Tibial nerve (tissue), 4 donors: ENCODE measurements at regions not wholly inside any gene's neighbourhood (a gene's known extent, or its start where the extent isn't known, plus 50 kb on each side); places are given as distances from the start of the nearest gene placed in this dataset. TPM values are rescaled to one million over a fixed set of nuclear protein-coding genes. Genes with fewer than 3 reads are reported as not detected.

ENCODE experiments used
- DNase-seq, 2 donors: peaks; one replicate each; pipeline ENCODE4 v3.0.0-alpha.2; 2019; ENCODE audit warnings: low spot score in 2 of 2
- H3K27ac ChIP-seq, 4 donors: fragments of 200-600 bp; sonication (generic) in 3 of 4; one replicate each; pipeline ENCODE4 v1.5.1; 2017 to 2019; ENCODE audit warnings: mild to moderate bottlenecking in 1 of 4
- H3K27me3 ChIP-seq, 2 donors: fragments of 200-600 bp; sonication (generic) in 1 of 2; one replicate each; pipeline versions ENCODE4 v1.5.1 to v1.6.0; 2017 to 2019
- H3K36me3 ChIP-seq, 3 donors: fragments of 200-600 bp; sonication (generic); one replicate each; pipeline ENCODE4 v1.5.1; 2018 to 2019
- H3K4me1 ChIP-seq, 4 donors: fragments of 200-600 bp; sonication (generic) in 3 of 4; one replicate each; pipeline ENCODE4 v1.5.1; 2017 to 2019
- H3K4me3 ChIP-seq, 4 donors: fragments of 200-600 bp; sonication (generic) in 3 of 4; one replicate each; pipeline ENCODE4 v1.5.1; 2017 to 2019; ENCODE audit warnings: mild to moderate bottlenecking in 1 of 4, moderate library complexity in 1 of 4
- H3K9me3 ChIP-seq, 4 donors: fragments of 200-600 bp; sonication (generic) in 3 of 4; one replicate each; pipeline ENCODE4 v1.5.1; 2017 to 2019
- CTCF ChIP-seq, 5 experiments: fragments of 200-600 bp in 3 of 5; fragments of 450-650 bp in 2 of 5; sonication (generic) in 3 of 5; IDR thresholded peaks; one replicate each; pipeline ENCODE4 v1.5.1; 2016 to 2019; ENCODE audit warnings: antibody characterized with exemption in 5 of 5, mild to moderate bottlenecking in 3 of 5, moderate library complexity in 2 of 5
- EP300 ChIP-seq, 2 donors: sonication (generic); formaldehyde crosslinking; IDR thresholded peaks; one replicate each; pipeline ENCODE4 v1.6.1; 2017; ENCODE audit warnings: antibody characterized with exemption in 2 of 2, mild to moderate bottlenecking in 1 of 2
- POLR2A ChIP-seq, 2 donors: fragments of 450-650 bp; IDR thresholded peaks; one replicate each; pipeline ENCODE4 v1.6.1; 2017; ENCODE audit warnings: antibody characterized with exemption in 2 of 2, mild to moderate bottlenecking in 2 of 2, moderate library complexity in 2 of 2
- WGBS, 2 donors: methylation state at CpG; one replicate each; pipeline ENCODE4 v1.1.5; 2018; 5-methylcytosine and 5-hydroxymethylcytosine counted together
- small RNA-seq: library from RNA; depleted of rRNA; stranded (forward); fragments of <200 nt; gene quantifications from one replicate; pipeline ENCODE3, GENCODE V24; 2016

GRCh38 chr4:8928074-8928473 is 56.4 kb upstream of the HMX1 start:
- DNase-seq: no peak
- no peak for TF ChIP-seq EP300 (IDR thresholded peaks at IDR 0.05)
- TF ChIP-seq POLR2A (IDR thresholded peaks at IDR 0.05): no peak
- TF ChIP-seq CTCF (IDR thresholded peaks at IDR 0.05): no peak
- 43 to 48% methylated on average over 1 of the region's 1 CpG for WGBS, 2 donors
- peaks cover 0 to 23% (median 0%) of the 10 kb centered on the region in 4 donors for H3K9me3 ChIP-seq
- no peaks in the 10 kb centered on the region for H3K27me3 ChIP-seq
- no peak overlapping the region for H3K27ac ChIP-seq
- H3K4me1 ChIP-seq: no peaks in the 10 kb centered on the region
- no peaks in the 10 kb centered on the region for H3K36me3 ChIP-seq
- no peak overlapping the region for H3K4me3 ChIP-seq

- no peak for TF ChIP-seq EP300 (IDR thresholded peaks at IDR 0.05)
- no peak for TF ChIP-seq CTCF (IDR thresholded peaks at IDR 0.05)
- TF ChIP-seq POLR2A (IDR thresholded peaks at IDR 0.05): no peak
- no peaks in the 10 kb centered on the region for H3K27me3 ChIP-seq
- H3K27ac ChIP-seq: no peak overlapping the region
- no peak overlapping the region for H3K4me3 ChIP-seq
- DNase-seq: no peak
- H3K9me3 ChIP-seq: peaks cover 0 to 35% (median 2%) of the 10 kb centered on the region in 4 donors
- H3K36me3 ChIP-seq: no peaks in the 10 kb centered on the region
- H3K4me1 ChIP-seq: no peaks in the 10 kb centered on the region
- 17 to 43% methylated on average over 1 of the region's 1 CpG for WGBS, 2 donors
These were observed 50.8 kb upstream of the HMX1 start for GRCh38 chr4:8922481-8922880.

GRCh38 chr4:8921465-8921864 is 49.8 kb upstream of the HMX1 start:
- no peak for TF ChIP-seq POLR2A (IDR thresholded peaks at IDR 0.05)
- no peak for TF ChIP-seq CTCF (IDR thresholded peaks at IDR 0.05)
- TF ChIP-seq EP300 (IDR thresholded peaks at IDR 0.05): no peak
- H3K27me3 ChIP-seq: no peaks in the 10 kb centered on the region
- H3K27ac ChIP-seq: no peak overlapping the region
- H3K4me1 ChIP-seq: no peaks in the 10 kb centered on the region
- 47 to 53% methylated on average over 3 of the region's 3 CpGs for WGBS, 2 donors
- no peak for DNase-seq
- peaks cover 0 to 35% (median 2%) of the 10 kb centered on the region in 4 donors for H3K9me3 ChIP-seq
- H3K36me3 ChIP-seq: no peaks in the 10 kb centered on the region
- H3K4me3 ChIP-seq: no peak overlapping the region

Small RNA genes lying in the stretch of these regions (small RNA-seq; reads per million reads assigned to genes)
- not detected for gene SNRPCP16
